ENCODE measurements at regions not wholly inside any gene's neighbourhood (a gene's known extent, or its start where the extent isn't known, plus 50 kb on each side); places are given as distances from the start of the nearest gene placed in this dataset.

DNA sequence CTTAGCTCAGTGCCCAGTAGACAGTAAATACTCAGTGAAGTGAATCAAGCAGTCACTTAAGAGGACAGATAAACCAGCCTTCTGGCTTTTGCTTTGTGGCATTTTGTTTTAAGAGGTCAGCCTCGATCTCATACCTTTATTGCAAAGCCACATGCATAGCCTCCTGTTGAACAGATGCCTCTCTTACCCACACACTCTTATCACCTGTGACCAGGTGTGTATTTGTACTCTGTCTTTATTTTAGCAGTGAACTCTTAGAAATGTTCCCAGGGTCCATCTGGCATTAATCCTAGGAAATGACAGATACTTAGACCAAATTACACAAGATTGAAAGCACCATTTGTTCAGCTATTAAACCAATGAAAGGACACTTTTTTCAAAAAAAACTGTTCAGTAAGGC lies 1426.5 kb downstream of the CDH11 start:
- H3K9me3 ChIP-seq = no peaks in the 10 kb centered on the region
- intact Hi-C loops (cut with DNase I) = no loop called here
- no peak overlapping the region for H3K4me3 ChIP-seq
- H3K36me3 ChIP-seq = no peaks in the 10 kb centered on the region
- 14% methylated on average over 1 of the region's 1 CpG for WGBS
- H3K27ac ChIP-seq = no peak overlapping the region
- DNase-seq (ENCODE audit: low spot score) = no peak
- no peak for TF ChIP-seq POLR2AphosphoS5 (IDR thresholded peaks at IDR 0.05)
- no peak for TF ChIP-seq POLR2A (IDR thresholded peaks at IDR 0.05)
- no peak for TF ChIP-seq CTCF (IDR thresholded peaks at IDR 0.05)
- no peaks in the 10 kb centered on the region for H3K27me3 ChIP-seq (replicated peaks; ENCODE audit: insufficient read depth)
- no peaks in the 10 kb centered on the region for H3K4me1 ChIP-seq (replicated peaks)

DNA sequence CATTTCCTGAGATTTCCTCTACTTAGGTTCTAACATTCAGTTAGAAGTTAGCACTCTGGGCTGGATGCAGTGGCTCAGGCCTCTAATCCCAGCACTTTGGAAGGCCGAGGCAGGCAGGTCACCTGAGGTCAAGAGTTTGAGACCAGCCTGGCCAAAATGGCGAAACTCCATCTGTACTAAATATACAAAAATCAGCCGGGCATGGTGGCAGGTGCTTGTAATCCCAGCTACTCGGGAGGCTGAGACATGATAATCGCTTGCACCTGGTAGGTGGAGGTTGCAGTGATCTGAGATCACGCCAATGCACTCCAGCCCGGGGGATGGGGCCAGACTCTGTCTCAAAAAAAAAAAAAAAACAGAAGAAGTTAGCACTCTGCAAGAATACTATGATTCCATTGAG lies 1430.9 kb downstream of the CDH11 start:
- Histone ChIP-seq H3K4me1 (replicated peaks) (no peaks in the 10 kb centered on the region), H3K4me3 (no peak overlapping the region), H3K27ac (no peak overlapping the region), H3K9me3 (no peaks in the 10 kb centered on the region), H3K36me3 (no peaks in the 10 kb centered on the region), H3K27me3 (replicated peaks; ENCODE audit: insufficient read depth) (no peaks in the 10 kb centered on the region)
- DNase-seq (ENCODE audit: low spot score) = no peak
- TF ChIP-seq POLR2AphosphoS5 (IDR thresholded peaks at IDR 0.05) (no peak), CTCF (IDR thresholded peaks at IDR 0.05) (no peak), POLR2A (IDR thresholded peaks at IDR 0.05) (no peak)
- 85% methylated on average over 7 of the region's 7 CpGs for WGBS
- intact Hi-C loops (cut with DNase I) = no loop called here

- TF ChIP-seq CTCF (IDR thresholded peaks at IDR 0.05) (no peak), POLR2AphosphoS5 (IDR thresholded peaks at IDR 0.05) (no peak), POLR2A (IDR thresholded peaks at IDR 0.05) (no peak)
- no peak for DNase-seq (ENCODE audit: low spot score)
- no peak overlapping the region for H3K27ac ChIP-seq
- intact Hi-C loops (cut with DNase I) = no loop called here
- no peaks in the 10 kb centered on the region for H3K27me3 ChIP-seq (replicated peaks; ENCODE audit: insufficient read depth)
- no peak overlapping the region for H3K4me3 ChIP-seq
- WGBS = 87% methylated on average over 7 of the region's 7 CpGs
- H3K4me1 ChIP-seq (replicated peaks) = no peaks in the 10 kb centered on the region
- H3K36me3 ChIP-seq = no peaks in the 10 kb centered on the region
- no peaks in the 10 kb centered on the region for H3K9me3 ChIP-seq
These were observed 1431.6 kb downstream of the CDH11 start for GRCh38 chr16:63690267-63690666.

- Histone ChIP-seq H3K9me3 (no peaks in the 10 kb centered on the region), H3K4me1 (replicated peaks) (no peaks in the 10 kb centered on the region), H3K27me3 (replicated peaks; ENCODE audit: insufficient read depth) (no peaks in the 10 kb centered on the region), H3K36me3 (no peaks in the 10 kb centered on the region), H3K4me3 (no peak overlapping the region), H3K27ac (no peak overlapping the region)
- intact Hi-C loops (cut with DNase I) = no loop called here
- TF ChIP-seq POLR2A (IDR thresholded peaks at IDR 0.05) (no peak), POLR2AphosphoS5 (IDR thresholded peaks at IDR 0.05) (no peak), CTCF (IDR thresholded peaks at IDR 0.05) (no peak)
- 81% methylated on average over 4 of the region's 4 CpGs for WGBS
- no peak for DNase-seq (ENCODE audit: low spot score)
These were observed 1432.8 kb downstream of the CDH11 start for GRCh38 chr16:63689068-63689467.

GRCh38 chr16:63684149-63685101 lies 1437.4 kb downstream of the CDH11 start:
- Histone ChIP-seq H3K9me3 (no peaks in the 10 kb centered on the region), H3K27ac (no peak overlapping the region), H3K36me3 (no peaks in the 10 kb centered on the region), H3K4me1 (replicated peaks) (no peaks in the 10 kb centered on the region), H3K4me3 (no peak overlapping the region), H3K27me3 (replicated peaks; ENCODE audit: insufficient read depth) (no peaks in the 10 kb centered on the region)
- DNase-seq (ENCODE audit: low spot score) = no peak
- no peak for TF ChIP-seq POLR2AphosphoS5 (IDR thresholded peaks at IDR 0.05)
- no peak for TF ChIP-seq POLR2A (IDR thresholded peaks at IDR 0.05)
- TF ChIP-seq CTCF (IDR thresholded peaks at IDR 0.05) = no peak
- intact Hi-C loops (cut with DNase I) = no loop called here
- WGBS = 82% methylated on average over 8 of the region's 8 CpGs

Measured in prostate gland (tissue), 2 donors.